Chondrocyte (in vitro differentiated cells): ENCODE measurements at regions not wholly inside any gene's neighbourhood (a gene's known extent, or its start where the extent isn't known, plus 50 kb on each side); places are given as distances from the start of the nearest gene placed in this dataset.

Experiments
- DNase-seq: peaks from one replicate; pipeline ENCODE4 v3.0.0; 2021; ENCODE audit warnings: mixed read lengths, low spot score
- H3K27ac Mint-ChIP-seq: one replicate; pipeline ENCODE4 v1.8.0; 2021; ENCODE audit warnings: mild to moderate bottlenecking, moderate library complexity, mixed read lengths; ENCODE audit not compliant: unreplicated experiment
- H3K27me3 Mint-ChIP-seq: 2 replicates; pipeline ENCODE4 v1.8.0; 2021; ENCODE audit warnings: low read depth, mixed read lengths
- H3K36me3 Mint-ChIP-seq: 2 replicates; pipeline ENCODE4 v1.8.0; 2021; ENCODE audit warnings: low read depth, mixed read lengths
- H3K4me1 Mint-ChIP-seq: 2 replicates; pipeline ENCODE4 v1.8.0; 2021; ENCODE audit warnings: low read depth, mild to moderate bottlenecking, mixed read lengths
- H3K4me3 Mint-ChIP-seq: one replicate; pipeline ENCODE4 v1.8.0; 2021; ENCODE audit warnings: mild to moderate bottlenecking, moderate library complexity, mixed read lengths; ENCODE audit not compliant: unreplicated experiment
- H3K9me3 Mint-ChIP-seq: 2 replicates; pipeline ENCODE4 v1.8.0; 2021; ENCODE audit warnings: low read depth, mixed read lengths
- CTCF ChIP-seq: fragments of 200-600 bp; sonication (generic); IDR thresholded peaks from 2 replicates; pipeline ENCODE4 v1.5.0; 2021; ENCODE audit warnings: antibody characterized with exemption, mild to moderate bottlenecking, moderate library complexity

- no peak for TF ChIP-seq CTCF
- H3K4me1 Mint-ChIP-seq = no peaks in the 10 kb centered on the region
- no peak overlapping the region for H3K4me3 Mint-ChIP-seq
- H3K36me3 Mint-ChIP-seq = no peaks in the 10 kb centered on the region
- no peak overlapping the region for H3K27ac Mint-ChIP-seq
- no peaks in the 10 kb centered on the region for H3K27me3 Mint-ChIP-seq
- DNase-seq = no peak
- peaks cover 19% of the 10 kb centered on the region for H3K9me3 Mint-ChIP-seq
Measured at GRCh38 chr7:153006452-153006851, 246.9 kb downstream of the ACTR3B start.

- Mint-ChIP-seq H3K36me3 (no peaks in the 10 kb centered on the region), H3K27me3 (no peaks in the 10 kb centered on the region), H3K9me3 (peaks cover 14% of the 10 kb centered on the region), H3K4me3 (no peak overlapping the region), H3K27ac (no peak overlapping the region), H3K4me1 (no peaks in the 10 kb centered on the region)
- no peak for DNase-seq
- no peak for TF ChIP-seq CTCF
Measured at GRCh38 chr7:153006911-153007310, 247.4 kb downstream of the ACTR3B start.

GRCh38 chr7:153010416-153010815, 250.9 kb downstream of the ACTR3B start:
- no peak for TF ChIP-seq CTCF
- Mint-ChIP-seq H3K36me3 (no peaks in the 10 kb centered on the region), H3K27ac (no peak overlapping the region), H3K9me3 (peaks cover 14% of the 10 kb centered on the region), H3K4me3 (no peak overlapping the region), H3K27me3 (no peaks in the 10 kb centered on the region), H3K4me1 (no peaks in the 10 kb centered on the region)
- no peak for DNase-seq

- TF ChIP-seq CTCF = no peak
- H3K27ac Mint-ChIP-seq = no peak overlapping the region
- no peak for DNase-seq
Measured at GRCh38 chr7:153012203-153012602, 252.7 kb downstream of the ACTR3B start.

GRCh38 chr7:153017223-153017622, 257.7 kb downstream of the ACTR3B start:
- Mint-ChIP-seq H3K36me3 (no peaks in the 10 kb centered on the region), H3K9me3 (peaks cover 8% of the 10 kb centered on the region), H3K27me3 (peaks cover 1% of the 10 kb centered on the region), H3K4me3 (no peak overlapping the region), H3K4me1 (no peaks in the 10 kb centered on the region), H3K27ac (no peak overlapping the region)
- DNase-seq = no peak
- TF ChIP-seq CTCF = no peak

More at GRCh38 chr7:153012203-153012602, 252.7 kb downstream of the ACTR3B start:
- H3K36me3 Mint-ChIP-seq = no peaks in the 10 kb centered on the region
- H3K27me3 Mint-ChIP-seq = no peaks in the 10 kb centered on the region
- no peaks in the 10 kb centered on the region for H3K4me1 Mint-ChIP-seq
- no peak overlapping the region for H3K4me3 Mint-ChIP-seq
- H3K9me3 Mint-ChIP-seq = peaks cover 14% of the 10 kb centered on the region
